Panc1 (cell line): ENCODE measurements at regions not wholly inside any gene's neighbourhood (a gene's known extent, or its start where the extent isn't known, plus 50 kb on each side); places are given as distances from the start of the nearest gene placed in this dataset.

Experiments used
- ATAC-seq: fragments of 200-7000 bp; cut with Tn5 transposase; 2 replicates; pipeline ENCODE4 v1.9.1; 2020; ENCODE audit warnings: mild to moderate bottlenecking, moderate library complexity
- BruUV-seq: library from RNA; stranded (reverse); fragments of 400-500 nt; replicated peaks from 2 replicates; lab custom pipeline; 2021; lab: Mats Ljungman, UMichigan
- CTCF ChIA-PET: fragments of 300-600 bp; sonication (Branson Sonifier 250); formaldehyde crosslinking; loops from one replicate; lab custom pipeline; 2022; ENCODE audit warnings: antibody characterized with exemption; lab: Charles Lee
- POLR2A ChIA-PET: fragments of 300-600 bp; sonication (Branson Sonifier 250); formaldehyde crosslinking; loops from one replicate; lab custom pipeline; 2022; ENCODE audit warnings: antibody characterized with exemption; lab: Charles Lee
- DNase-seq: peaks from one replicate; pipeline ENCODE4 v3.0.0-alpha.2; 2010; ENCODE audit warnings: low read depth, low spot score
- H3K27ac ChIP-seq: 2 replicates; pipeline ENCODE4 v1.5.1; 2011; ENCODE audit warnings: mild to moderate bottlenecking, low read length, inconsistent platforms
- H3K27me3 ChIP-seq: fragments of 200-500 bp; sonication (Bioruptor generic); 2 replicates; pipeline ENCODE4 v1.6.0; 2014; ENCODE audit warnings: low read length, inconsistent platforms; ENCODE audit not compliant: control insufficient read depth, insufficient read depth
- H3K36me3 ChIP-seq: fragments of 200-500 bp; sonication (Bioruptor generic); 2 replicates; pipeline ENCODE4 v1.5.1; 2014; ENCODE audit warnings: inconsistent platforms, mild to moderate bottlenecking, low read length, moderate library complexity; ENCODE audit not compliant: control insufficient read depth, insufficient read depth
- H3K4me1 ChIP-seq: 2 replicates; pipeline ENCODE4 v1.5.1; 2011; ENCODE audit warnings: inconsistent platforms, mild to moderate bottlenecking, low read length, moderate library complexity; ENCODE audit not compliant: control insufficient read depth, insufficient read depth
- H3K4me3 ChIP-seq, 2 experiments: 2 replicates each; pipeline ENCODE4 v1.5.1; 2011 to 2012; ENCODE audit warnings: low read depth in 2 of 2, low read length in 2 of 2, mild to moderate bottlenecking in 2 of 2, inconsistent platforms in 1 of 2, moderate library complexity in 1 of 2
- H3K9me3 ChIP-seq: fragments of 200-500 bp; sonication (Bioruptor generic); 2 replicates; pipeline ENCODE4 v1.5.1; 2014; ENCODE audit warnings: low read depth, mild to moderate bottlenecking, inconsistent platforms, low read length, moderate library complexity; ENCODE audit not compliant: control insufficient read depth, insufficient read depth
- POLR2AphosphoS5 ChIP-seq: IDR thresholded peaks from 2 replicates; pipeline ENCODE4 v1.6.1; 2012; ENCODE audit warnings: mild to moderate bottlenecking, low read depth, low read length, moderate library complexity
- REST ChIP-seq, 2 experiments: IDR thresholded peaks; 2 replicates each; pipeline ENCODE4 v1.6.1; 2011 to 2012; ENCODE audit warnings: low read depth in 2 of 2, control low read depth in 1 of 2, low read length in 1 of 2, mild to moderate bottlenecking in 1 of 2, moderate library complexity in 1 of 2; ENCODE audit not compliant: insufficient read depth in 1 of 2
- SIN3A ChIP-seq: IDR thresholded peaks from 2 replicates; pipeline ENCODE4 v1.6.1; 2012; ENCODE audit warnings: low read depth, mild to moderate bottlenecking, low read length, moderate library complexity, borderline replicate concordance; ENCODE audit not compliant: insufficient read depth
- TCF7L2 ChIP-seq: IDR thresholded peaks from 2 replicates; pipeline ENCODE4 v1.6.1; 2011; ENCODE audit warnings: mild to moderate bottlenecking, low read depth, low read length, inconsistent platforms
- in situ Hi-C: cut with HindIII; loops from 2 replicates; pipeline ENCODE4 v1.10.0; 2016; ENCODE audit warnings: low sequenced_read_pairs, low pct_unique_long_range_greater_than_20kb
- intact Hi-C: fragments of 100-400 bp; cut with micrococcal nuclease; formaldehyde crosslinking; loops from one replicate; pipeline ENCODE4 v1.10.0; 2022; ENCODE audit not compliant: unreplicated experiment
- TF ChIP-seq, protein P1 (sequence below): fragments of 450-650 bp; IDR thresholded peaks from 2 replicates; pipeline ENCODE4 v1.5.1; 2017; ENCODE audit warnings: mild to moderate bottlenecking

DNA sequence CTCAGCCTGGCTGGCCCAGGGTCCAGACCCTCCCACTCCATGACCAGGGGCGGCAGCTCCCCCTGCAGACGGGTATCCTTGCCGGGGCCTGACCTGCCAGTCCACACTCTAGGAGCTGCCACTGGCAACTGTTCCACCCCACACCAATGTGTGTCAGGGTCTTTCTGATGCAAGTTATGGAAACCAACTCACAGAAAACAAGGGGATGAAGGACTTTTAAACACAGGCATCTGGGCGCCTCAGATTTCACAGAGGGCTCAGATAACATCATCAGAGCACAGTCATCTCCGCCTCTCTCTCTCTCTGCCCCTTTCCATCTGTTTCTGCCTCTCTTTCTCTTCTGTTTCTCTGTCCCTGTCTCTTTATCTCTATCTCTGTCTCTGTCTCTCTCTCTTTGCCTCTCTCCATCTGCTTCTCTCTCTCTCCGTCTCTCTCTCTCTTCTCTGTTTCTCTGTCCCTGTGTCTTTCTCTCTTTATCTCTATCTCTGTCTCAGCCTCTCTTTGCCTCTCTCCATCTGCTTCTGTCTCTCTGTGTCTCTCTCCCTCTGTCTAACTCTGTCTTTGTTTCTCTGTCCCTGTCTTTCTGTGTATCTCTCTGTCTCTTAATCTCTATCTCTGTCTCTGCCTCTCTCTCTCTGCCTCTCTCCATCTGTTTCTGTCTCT lies 67.4 kb upstream of the FBRSL1 start:
- CTCF ChIA-PET = no interaction called here
- no peaks in the 10 kb centered on the region for H3K27me3 ChIP-seq
- no peak overlapping the region for H3K4me3 ChIP-seq
- DNase-seq (no peak), ATAC-seq (peak; percentile 63)
- TF ChIP-seq, protein P1, sequence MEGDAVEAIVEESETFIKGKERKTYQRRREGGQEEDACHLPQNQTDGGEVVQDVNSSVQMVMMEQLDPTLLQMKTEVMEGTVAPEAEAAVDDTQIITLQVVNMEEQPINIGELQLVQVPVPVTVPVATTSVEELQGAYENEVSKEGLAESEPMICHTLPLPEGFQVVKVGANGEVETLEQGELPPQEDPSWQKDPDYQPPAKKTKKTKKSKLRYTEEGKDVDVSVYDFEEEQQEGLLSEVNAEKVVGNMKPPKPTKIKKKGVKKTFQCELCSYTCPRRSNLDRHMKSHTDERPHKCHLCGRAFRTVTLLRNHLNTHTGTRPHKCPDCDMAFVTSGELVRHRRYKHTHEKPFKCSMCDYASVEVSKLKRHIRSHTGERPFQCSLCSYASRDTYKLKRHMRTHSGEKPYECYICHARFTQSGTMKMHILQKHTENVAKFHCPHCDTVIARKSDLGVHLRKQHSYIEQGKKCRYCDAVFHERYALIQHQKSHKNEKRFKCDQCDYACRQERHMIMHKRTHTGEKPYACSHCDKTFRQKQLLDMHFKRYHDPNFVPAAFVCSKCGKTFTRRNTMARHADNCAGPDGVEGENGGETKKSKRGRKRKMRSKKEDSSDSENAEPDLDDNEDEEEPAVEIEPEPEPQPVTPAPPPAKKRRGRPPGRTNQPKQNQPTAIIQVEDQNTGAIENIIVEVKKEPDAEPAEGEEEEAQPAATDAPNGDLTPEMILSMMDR = no peak
- POLR2A ChIA-PET = no interaction called here
- in situ Hi-C loops (no loop called here), intact Hi-C loops (no loop called here)
- H3K27ac ChIP-seq = no peak overlapping the region
- H3K36me3 ChIP-seq = no peaks in the 10 kb centered on the region
- H3K9me3 ChIP-seq = no peaks in the 10 kb centered on the region
- no peaks in the 10 kb centered on the region; the same call in 1 of the 2 replicates for H3K4me1 ChIP-seq
- no TSS peak for BruUV-seq

DNA sequence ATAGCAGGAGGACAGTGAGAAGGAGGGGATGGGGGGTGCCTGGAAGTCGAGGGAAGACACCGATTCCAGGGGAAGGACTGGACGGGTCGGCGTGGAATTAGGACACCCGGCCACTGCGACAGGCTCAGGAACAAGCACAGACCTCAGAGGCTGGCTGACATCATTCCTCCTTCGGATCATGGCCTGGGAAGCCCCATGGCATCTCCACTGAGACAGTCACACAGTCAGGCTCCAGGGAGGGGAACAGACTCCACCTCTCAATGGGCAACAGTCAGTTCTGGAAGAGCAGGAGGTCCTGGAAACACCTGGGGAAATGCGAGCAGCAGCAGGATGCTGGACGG lies 67.9 kb upstream of the FBRSL1 start:
- no TSS peak for BruUV-seq
- TF ChIP-seq REST (IDR thresholded peaks at IDR 0.05; ENCODE audit: insufficient read depth in 1 of 2, low read depth in 2 of 2, low read length in 1 of 2) (no peak), POLR2AphosphoS5 (no peak), SIN3A (no peak), TCF7L2 (no peak)
- TF ChIP-seq, protein P1 = no peak
- H3K27me3 ChIP-seq = no peaks in the 10 kb centered on the region
- no peaks in the 10 kb centered on the region for H3K36me3 ChIP-seq
- H3K4me1 ChIP-seq = no peaks in the 10 kb centered on the region; the same call in 1 of the 2 replicates
- H3K9me3 ChIP-seq = no peaks in the 10 kb centered on the region
- DNase-seq = no peak
- H3K27ac ChIP-seq = no peak overlapping the region
- in situ Hi-C loops (no loop called here), intact Hi-C loops (no loop called here)
- POLR2A ChIA-PET = no interaction called here
- CTCF ChIA-PET = no interaction called here
- H3K4me3 ChIP-seq = no peak overlapping the region
- peak; percentile 48 for ATAC-seq
